Naive thymus-derived CD4-positive, alpha-beta T cell (primary cell): ENCODE measurements at regions not wholly inside any gene's neighbourhood (a gene's known extent, or its start where the extent isn't known, plus 50 kb on each side); places are given as distances from the start of the nearest gene placed in this dataset.
A peak's percentile ranks its signal among the peaks of the same experiment; 100 is the strongest.

Source experiments
- ATAC-seq: fragments of 150-1000 bp; cut with Tn5 transposase; 2 replicates; pipeline ENCODE4 v1.10.0; 2021; ENCODE audit warnings: mild to moderate bottlenecking, moderate library complexity
- CTCF ChIA-PET: fragments of 350-600 bp; sonication (Branson Sonifier 250); formaldehyde crosslinking; loops from one replicate; lab custom pipeline; 2021; ENCODE audit warnings: antibody characterized with exemption; lab: Charles Lee
- POLR2A ChIA-PET: fragments of 350-600 bp; sonication (Branson Sonifier 250); formaldehyde crosslinking; loops from one replicate; lab custom pipeline; 2021; ENCODE audit warnings: antibody characterized with exemption, inconsistent platforms; lab: Charles Lee
- DNase-seq, 9 donors: peaks; one replicate each; pipeline versions ENCODE4 v3.0.0 to v3.0.0-alpha.2; 2020 to 2022; ENCODE audit warnings: mixed read lengths in 1 of 9
- H3K27ac ChIP-seq: one replicate; pipeline ENCODE4 v1.7.0; 2013; ENCODE audit warnings: mild to moderate bottlenecking, low read depth, low read length, moderate library complexity
- H3K27me3 ChIP-seq, 2 donors: one replicate each; pipeline ENCODE4 v1.7.0; 2013; ENCODE audit warnings: low read length in 2 of 2, mild to moderate bottlenecking in 2 of 2, moderate library complexity in 2 of 2; ENCODE audit not compliant: control insufficient read depth in 2 of 2, insufficient read depth in 2 of 2
- H3K36me3 ChIP-seq, 3 experiments: 1 replicate in 2 of 3; 2 replicates in 1 of 3; pipeline ENCODE4 v1.7.0; 2013; ENCODE audit warnings: low read length in 3 of 3, mild to moderate bottlenecking in 3 of 3, moderate library complexity in 1 of 3; ENCODE audit not compliant: insufficient read depth in 3 of 3, control insufficient read depth in 2 of 3
- H3K4me1 ChIP-seq, 2 donors: one replicate each; pipeline ENCODE4 v1.7.0; 2013; ENCODE audit warnings: low read length in 2 of 2, mild to moderate bottlenecking in 2 of 2, moderate library complexity in 1 of 2; ENCODE audit not compliant: control insufficient read depth in 2 of 2, insufficient read depth in 2 of 2
- H3K4me3 ChIP-seq: 2 replicates; pipeline ENCODE4 v1.7.0; 2013; ENCODE audit warnings: mild to moderate bottlenecking, low read length
- H3K9me3 ChIP-seq, 3 experiments: 1 replicate in 2 of 3; 2 replicates in 1 of 3; pipeline ENCODE4 v1.7.0; 2013; ENCODE audit warnings: low read length in 3 of 3; ENCODE audit not compliant: control insufficient read depth in 2 of 3
- H3K27ac Mint-ChIP-seq, 9 donors: one replicate each; pipeline ENCODE4 v1.8.0; 2020 to 2022; ENCODE audit warnings: mixed read lengths in 9 of 9, mild to moderate bottlenecking in 8 of 9, moderate library complexity in 5 of 9, inconsistent platforms in 2 of 9
- H3K27me3 Mint-ChIP-seq, 5 donors: one replicate each; pipeline ENCODE4 v1.8.0; 2021 to 2022; ENCODE audit warnings: mixed read lengths in 5 of 5, mild to moderate bottlenecking in 1 of 5
- H3K36me3 Mint-ChIP-seq, 5 donors: one replicate each; pipeline ENCODE4 v1.8.0; 2020 to 2022; ENCODE audit warnings: mixed read lengths in 5 of 5, mild to moderate bottlenecking in 3 of 5, inconsistent platforms in 1 of 5
- H3K4me1 Mint-ChIP-seq, 7 donors: one replicate each; pipeline ENCODE4 v1.8.0; 2020 to 2022; ENCODE audit warnings: mixed read lengths in 7 of 7, mild to moderate bottlenecking in 3 of 7, inconsistent platforms in 1 of 7
- H3K4me3 Mint-ChIP-seq, 10 donors: one replicate each; pipeline ENCODE4 v1.8.0; 2020 to 2022; ENCODE audit warnings: mild to moderate bottlenecking in 10 of 10, mixed read lengths in 10 of 10, moderate library complexity in 6 of 10, inconsistent platforms in 2 of 10
- H3K9me3 Mint-ChIP-seq, 11 donors: one replicate each; pipeline ENCODE4 v1.8.0; 2020 to 2022; ENCODE audit warnings: mixed read lengths in 11 of 11, mild to moderate bottlenecking in 4 of 11, inconsistent platforms in 1 of 11, moderate library complexity in 1 of 11
- intact Hi-C, 2 donors: fragments of 100-400 bp; cut with micrococcal nuclease; formaldehyde crosslinking; loops; one replicate each; pipeline ENCODE4 v1.15.1; 2023

DNA sequence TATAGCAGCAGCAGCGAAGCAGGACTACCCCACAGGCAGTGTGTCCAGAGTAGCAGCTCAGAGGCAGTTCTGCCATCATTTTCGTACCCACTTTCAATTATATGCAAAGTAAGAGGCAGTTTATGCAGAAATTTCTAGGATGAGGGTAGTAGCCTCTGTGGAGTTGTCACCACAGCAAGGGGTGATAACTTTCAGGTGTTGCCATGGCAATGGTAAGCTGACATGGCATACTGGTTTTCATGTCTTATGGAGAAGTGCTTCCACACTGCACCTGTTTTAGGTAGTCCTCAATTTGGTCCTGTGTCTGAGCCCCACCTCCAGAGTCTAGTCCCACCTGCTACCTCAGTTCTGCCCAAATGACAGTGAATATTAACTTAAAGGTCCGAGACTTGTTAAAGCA, 133.3 kb upstream of the SYT6 start:
- H3K4me1 ChIP-seq: peaks cover 0 to 3% of the 10 kb centered on the region in 2 donors
- no peak overlapping the region for H3K27ac Mint-ChIP-seq
- no peaks in the 10 kb centered on the region for H3K9me3 Mint-ChIP-seq
- no peaks in the 10 kb centered on the region for H3K36me3 ChIP-seq
- no peak for DNase-seq
- H3K4me3 Mint-ChIP-seq: no peak overlapping the region
- H3K4me1 Mint-ChIP-seq: peaks cover 0 to 9% (median 0%) of the 10 kb centered on the region in 7 donors
- no peaks in the 10 kb centered on the region for H3K9me3 ChIP-seq
- no peak overlapping the region for H3K27ac ChIP-seq
- no peak overlapping the region for H3K4me3 ChIP-seq
- H3K36me3 Mint-ChIP-seq: no peaks in the 10 kb centered on the region
- peaks cover 0 to 12% (median 0%) of the 10 kb centered on the region in 5 donors for H3K27me3 Mint-ChIP-seq
- no peak for ATAC-seq
- H3K27me3 ChIP-seq: no peaks in the 10 kb centered on the region
- intact Hi-C loops: no loop called here
- ChIA-PET CTCF (interaction anchor here (0.6 to 0.8 kb wide), 2 partner anchors 49 to 167 kb away, joined by 3 to 4 read pairs; no protein-coding TSS in a partner anchor), POLR2A (no interaction called here)

GRCh38 chr1:114286179-114286578, 132.5 kb upstream of the SYT6 start:
- H3K27me3 Mint-ChIP-seq: peaks cover 0 to 12% (median 0%) of the 10 kb centered on the region in 5 donors
- Histone ChIP-seq H3K27me3 (no peaks in the 10 kb centered on the region), H3K27ac (no peak overlapping the region), H3K4me1 (peaks cover 0 to 3% of the 10 kb centered on the region in 2 donors), H3K4me3 (no peak overlapping the region), H3K36me3 (no peaks in the 10 kb centered on the region), H3K9me3 (no peaks in the 10 kb centered on the region)
- intact Hi-C loops: no loop called here
- H3K4me1 Mint-ChIP-seq: peaks cover 0 to 9% (median 0%) of the 10 kb centered on the region in 7 donors
- CTCF ChIA-PET: interaction anchor here (0.6 to 1.2 kb wide), 4 partner anchors 49 to 1686 kb away, joined by 3 to 4 read pairs (median 3); no protein-coding TSS in a partner anchor
- DNase-seq (no peak), ATAC-seq (no peak)
- POLR2A ChIA-PET: no interaction called here
- H3K36me3 Mint-ChIP-seq: no peaks in the 10 kb centered on the region
- no peaks in the 10 kb centered on the region for H3K9me3 Mint-ChIP-seq
- no peak overlapping the region for H3K4me3 Mint-ChIP-seq
- H3K27ac Mint-ChIP-seq: peak overlapping the region in 2 of 9 donors; percentile 34 to 66

DNA sequence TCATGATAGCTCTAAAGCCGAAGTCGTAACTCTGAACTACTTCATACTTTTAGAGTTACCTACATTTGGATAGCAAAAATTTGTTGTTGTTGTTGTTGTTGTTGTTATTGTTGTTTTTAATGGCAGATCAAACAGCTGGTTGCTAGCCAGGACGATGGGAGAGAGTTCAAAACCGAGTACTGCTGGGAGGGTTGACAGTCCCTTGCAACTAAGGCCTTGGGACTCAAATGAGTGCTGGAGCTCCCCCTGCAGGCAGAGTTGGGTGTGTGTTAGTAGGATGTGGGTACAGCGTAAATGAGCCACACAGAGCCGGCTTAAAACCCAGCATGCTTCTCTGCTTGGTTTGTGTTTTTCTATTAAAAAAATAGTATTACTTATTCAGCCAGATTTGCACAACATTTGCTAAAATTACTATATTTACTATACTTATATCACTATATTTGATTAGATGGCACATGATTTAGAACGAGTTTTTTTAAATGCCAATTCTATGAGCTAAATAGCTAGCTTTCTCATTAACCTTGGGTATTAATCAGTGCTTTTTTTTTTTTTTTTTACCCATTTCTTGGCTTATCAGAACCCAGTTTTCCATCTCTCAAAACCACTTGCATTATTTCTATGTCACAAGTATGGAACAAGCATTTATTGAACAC, 129.2 kb upstream of the SYT6 start:
- Mint-ChIP-seq H3K36me3 (no peaks in the 10 kb centered on the region), H3K4me1 (peaks cover 0 to 9% (median 0%) of the 10 kb centered on the region in 7 donors), H3K4me3 (no peak overlapping the region), H3K27ac (no peak overlapping the region), H3K27me3 (peaks cover 0 to 25% (median 0%) of the 10 kb centered on the region in 5 donors), H3K9me3 (peaks cover 0 to 3% (median 0%) of the 10 kb centered on the region in 11 donors)
- ChIA-PET CTCF (interaction anchor here (0.5 to 2.3 kb wide), 25 partner anchors 11 to 1664 kb away, joined by 3 to 9 read pairs (median 4); partner anchors contain the start of genes AP4B1 and OLFML3), POLR2A (no interaction called here)
- ATAC-seq: peak; percentile 99
- Histone ChIP-seq H3K9me3 (no peaks in the 10 kb centered on the region), H3K4me3 (no peak overlapping the region), H3K36me3 (no peaks in the 10 kb centered on the region), H3K4me1 (no peaks in the 10 kb centered on the region), H3K27me3 (no peaks in the 10 kb centered on the region), H3K27ac (no peak overlapping the region)
- intact Hi-C loops: loop anchor here (1.0 to 5.0 kb wide), 10 partner anchors 64 to 1143 kb away; partner anchors contain the start of genes DCLRE1B (in 1 of the 2), DENND2C (in 1 of the 2) and OLFML3 (in 1 of the 2)
- DNase-seq: peak; percentile 65 to 84 (median 78)

DNA sequence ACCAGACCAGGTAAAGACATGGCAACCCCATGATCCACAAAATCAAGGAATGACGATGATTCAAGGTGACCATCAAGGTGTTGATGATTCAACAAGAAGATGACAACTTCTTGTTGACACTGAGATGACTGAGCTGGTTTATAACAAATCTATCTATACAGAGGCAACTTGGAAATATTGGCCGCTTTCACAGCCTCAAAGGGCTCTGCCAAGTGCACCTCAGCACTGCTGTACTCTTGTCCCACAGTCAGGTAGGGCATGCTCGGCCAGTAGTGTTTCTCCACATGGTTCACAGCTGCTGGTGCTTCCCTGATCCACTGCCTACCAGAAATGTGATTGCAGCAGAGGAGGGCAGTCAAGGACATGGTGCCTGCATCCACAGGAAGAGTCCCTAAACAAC, 125.2 kb upstream of the SYT6 start:
- POLR2A ChIA-PET: no interaction called here

GRCh38 chr1:114278430-114278829, 124.8 kb upstream of the SYT6 start:
- no peaks in the 10 kb centered on the region for H3K9me3 ChIP-seq
- ATAC-seq (no peak), DNase-seq (no peak)
- H3K27ac Mint-ChIP-seq: no peak overlapping the region
- no peak overlapping the region for H3K27ac ChIP-seq
- ChIA-PET POLR2A (no interaction called here), CTCF (no interaction called here)
- intact Hi-C loops: no loop called here
- peaks cover 0 to 39% (median 6%) of the 10 kb centered on the region in 5 donors for H3K27me3 Mint-ChIP-seq
- no peaks in the 10 kb centered on the region for H3K36me3 Mint-ChIP-seq
- no peaks in the 10 kb centered on the region for H3K36me3 ChIP-seq
- peaks cover 0 to 3% (median 0%) of the 10 kb centered on the region in 11 donors for H3K9me3 Mint-ChIP-seq
- peaks cover 0 to 5% (median 0%) of the 10 kb centered on the region in 7 donors for H3K4me1 Mint-ChIP-seq
- H3K27me3 ChIP-seq: no peaks in the 10 kb centered on the region
- H3K4me1 ChIP-seq: no peaks in the 10 kb centered on the region
- no peak overlapping the region for H3K4me3 Mint-ChIP-seq
- H3K4me3 ChIP-seq: no peak overlapping the region

More for the DNA sequence above, 125.2 kb upstream of the SYT6 start:
- intact Hi-C loops: no loop called here
- DNase-seq (no peak), ATAC-seq (no peak)
- H3K36me3 Mint-ChIP-seq: no peaks in the 10 kb centered on the region
- H3K9me3 Mint-ChIP-seq: peaks cover 0 to 3% (median 0%) of the 10 kb centered on the region in 11 donors
- no peak overlapping the region for H3K4me3 Mint-ChIP-seq
- H3K4me1 Mint-ChIP-seq: peaks cover 0 to 5% (median 0%) of the 10 kb centered on the region in 7 donors
- CTCF ChIA-PET: interaction anchor here (0.7 kb wide), 2 partner anchors 230 to 295 kb away, joined by 3 read pairs; no protein-coding TSS in a partner anchor
- Histone ChIP-seq H3K36me3 (no peaks in the 10 kb centered on the region), H3K4me1 (no peaks in the 10 kb centered on the region), H3K9me3 (no peaks in the 10 kb centered on the region), H3K4me3 (no peak overlapping the region), H3K27me3 (no peaks in the 10 kb centered on the region), H3K27ac (no peak overlapping the region)
- H3K27me3 Mint-ChIP-seq: peaks cover 0 to 40% (median 6%) of the 10 kb centered on the region in 5 donors
- no peak overlapping the region for H3K27ac Mint-ChIP-seq

GRCh38 chr1:114274621-114275317, 121.1 kb upstream of the SYT6 start:
- no peaks in the 10 kb centered on the region for H3K27me3 ChIP-seq
- H3K27ac Mint-ChIP-seq: no peak overlapping the region
- POLR2A ChIA-PET: interaction anchor here (1.0 kb wide), 1 partner anchor 18 kb away, joined by 3 read pairs; no protein-coding TSS in a partner anchor
- DNase-seq (no peak), ATAC-seq (no peak)
- H3K27me3 Mint-ChIP-seq: peaks cover 0 to 46% (median 6%) of the 10 kb centered on the region in 5 donors
- H3K4me1 ChIP-seq: peaks cover 0 to 3% of the 10 kb centered on the region in 2 donors
- H3K9me3 Mint-ChIP-seq: peaks cover 0 to 3% (median 0%) of the 10 kb centered on the region in 11 donors
- no peaks in the 10 kb centered on the region for H3K9me3 ChIP-seq
- CTCF ChIA-PET: interaction anchor here (1.0 kb wide), 1 partner anchor 72 kb away, joined by 3 read pairs; no protein-coding TSS in a partner anchor
- H3K4me3 ChIP-seq: no peak overlapping the region
- H3K36me3 Mint-ChIP-seq: no peaks in the 10 kb centered on the region
- H3K27ac ChIP-seq: no peak overlapping the region
- peaks cover 0 to 2% (median 0%) of the 10 kb centered on the region in 7 donors for H3K4me1 Mint-ChIP-seq
- no peaks in the 10 kb centered on the region for H3K36me3 ChIP-seq
- H3K4me3 Mint-ChIP-seq: no peak overlapping the region
- intact Hi-C loops: no loop called here
